ENCODE measurements at regions not wholly inside any gene's neighbourhood (a gene's known extent, or its start where the extent isn't known, plus 50 kb on each side); places are given as distances from the start of the nearest gene placed in this dataset.

DNA sequence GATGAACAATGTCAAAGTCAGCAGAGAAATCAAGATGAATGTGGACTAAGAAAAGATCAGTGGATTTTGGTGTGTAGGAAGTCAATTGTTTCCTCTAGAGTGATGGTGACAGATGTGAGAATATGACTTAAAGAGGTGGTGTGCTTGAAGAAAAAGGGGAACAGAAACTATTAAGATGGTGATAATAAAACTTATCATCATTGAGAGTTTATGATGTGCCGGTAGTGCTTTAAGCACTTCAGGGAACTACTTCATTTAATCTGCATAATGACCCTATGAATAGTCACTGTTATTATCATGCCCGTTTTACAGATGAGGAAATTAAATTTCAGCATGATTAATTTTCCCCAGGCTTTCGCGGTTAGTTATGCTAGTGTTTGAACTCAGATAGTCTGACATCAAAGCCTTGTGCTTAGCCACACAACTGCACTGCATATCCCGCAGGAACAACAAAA, 246.9 kb upstream of the LRRC7 start:
- no peak for DNase-seq (ENCODE audit: low spot score)

DNA sequence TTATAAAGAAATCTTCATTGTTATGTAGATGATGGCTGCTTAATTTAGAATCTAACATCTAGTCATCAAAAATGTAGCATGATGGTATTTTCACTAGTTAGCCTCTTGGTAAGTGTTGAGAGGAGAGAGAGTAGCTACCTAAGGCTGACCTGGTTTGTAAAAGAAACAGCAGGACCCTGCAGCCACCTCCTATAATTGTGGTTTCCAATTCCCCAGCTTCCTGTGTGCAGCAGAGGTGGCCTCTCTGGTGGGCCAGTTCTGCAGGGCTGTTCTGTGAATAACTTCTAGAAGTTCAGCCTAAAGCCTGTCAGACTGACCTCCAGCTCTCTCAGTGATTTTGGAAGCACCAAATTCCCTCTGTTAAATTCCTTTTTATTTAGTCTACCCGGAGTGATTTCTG, 246.4 kb upstream of the LRRC7 start:
- no peak for DNase-seq (ENCODE audit: low spot score)

DNA sequence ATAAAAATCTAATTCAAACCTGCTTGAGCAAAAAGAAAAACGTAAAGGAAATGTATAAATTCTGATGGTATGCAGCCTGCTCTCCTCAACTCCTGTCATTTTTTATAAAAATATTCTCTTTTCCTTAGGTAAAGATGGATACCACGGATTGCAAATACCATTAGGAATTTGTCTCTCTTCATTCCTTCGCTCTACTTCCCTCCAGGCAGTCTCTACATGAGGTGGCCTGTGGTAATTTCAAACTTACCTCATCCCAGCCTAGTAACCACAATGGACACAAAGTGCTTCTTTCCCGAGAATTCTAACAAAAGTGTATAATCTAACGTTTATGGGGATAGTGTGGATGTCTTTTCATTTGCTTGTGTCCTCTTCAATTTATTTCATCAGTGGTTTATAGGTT, 239.5 kb upstream of the LRRC7 start:
- DNase-seq (ENCODE audit: low spot score), result no peak

DNA sequence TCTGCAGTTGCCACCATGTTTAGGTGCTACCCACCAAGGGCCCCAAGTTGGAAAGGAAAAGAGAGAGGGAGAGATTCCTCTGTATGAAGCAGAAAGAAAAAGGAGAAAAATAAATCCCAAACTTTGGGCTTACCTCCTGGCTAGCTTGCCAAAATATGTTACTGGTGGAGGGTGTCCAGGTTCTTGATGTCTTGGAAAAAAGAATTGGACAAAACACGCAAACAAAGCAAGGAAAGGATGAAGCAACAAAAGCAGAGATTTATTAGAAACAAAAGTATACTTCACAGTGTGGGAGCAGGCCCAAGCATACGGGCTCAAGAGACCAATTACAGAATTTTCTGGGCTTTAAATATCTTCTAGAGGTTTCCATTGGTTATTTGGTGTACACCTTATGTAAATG, 204.5 kb upstream of the LRRC7 start:
- DNase-seq (ENCODE audit: low spot score), result no peak

DNA sequence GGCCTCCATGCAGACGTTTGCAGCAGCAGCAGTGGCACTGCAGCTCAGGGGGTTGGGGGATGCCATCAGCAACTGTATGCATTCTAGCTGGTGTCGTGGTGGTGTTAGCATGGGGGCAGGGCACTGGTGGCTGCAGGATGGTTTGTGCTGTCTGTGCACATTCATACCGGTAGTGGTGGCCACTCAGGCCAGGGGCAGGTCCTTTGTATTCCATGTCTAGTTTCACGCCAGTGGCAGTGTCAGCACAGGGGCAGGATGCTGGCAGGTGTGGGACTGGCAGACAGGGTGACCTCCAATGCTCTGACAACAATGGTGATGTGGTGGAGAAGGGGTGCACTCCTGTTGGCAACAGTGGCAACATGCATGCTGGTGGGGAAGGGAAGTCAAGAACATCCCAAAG, 194.2 kb upstream of the LRRC7 start:
- no peak for DNase-seq (ENCODE audit: low spot score)

DNA sequence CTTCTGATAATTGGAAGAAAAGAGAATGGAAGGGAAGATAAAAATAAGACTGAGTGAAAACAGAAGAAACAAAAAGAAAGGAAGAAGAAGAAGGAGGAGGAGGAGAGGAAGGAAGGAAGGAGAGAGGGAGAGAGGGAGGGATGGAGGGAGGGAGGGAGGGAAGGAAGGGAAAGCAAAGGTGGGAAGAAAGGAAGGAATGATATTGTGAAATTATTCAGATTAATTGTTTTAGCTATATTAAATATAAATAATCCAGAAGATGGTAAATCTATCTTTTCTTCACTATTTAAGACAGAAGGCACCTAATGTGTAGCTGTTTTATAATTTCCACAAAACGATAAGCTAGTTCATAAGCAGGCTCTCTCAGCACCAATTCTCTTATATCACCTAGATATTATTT, 191.3 kb upstream of the LRRC7 start:
- no peak for DNase-seq (ENCODE audit: low spot score)

DNA sequence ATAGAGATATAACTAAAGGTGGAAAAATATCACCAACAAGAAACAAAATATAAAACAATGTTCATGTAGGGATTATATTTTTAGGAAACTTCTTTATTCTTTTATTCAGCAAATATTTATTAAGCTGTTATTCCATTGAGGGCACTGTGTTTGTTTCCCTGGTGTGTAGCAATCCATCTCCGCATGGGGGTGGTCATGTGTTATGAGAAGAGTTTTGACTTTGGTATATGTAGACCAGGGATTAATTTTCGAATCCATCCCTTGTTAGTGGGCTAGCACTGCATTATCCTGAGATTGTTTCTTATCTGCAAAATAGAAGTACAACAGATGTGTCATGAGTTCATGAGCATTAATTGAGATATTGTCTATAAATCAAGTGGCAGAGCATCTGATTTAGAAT, 190.2 kb upstream of the LRRC7 start:
- DNase-seq (ENCODE audit: low spot score), result no peak

DNA sequence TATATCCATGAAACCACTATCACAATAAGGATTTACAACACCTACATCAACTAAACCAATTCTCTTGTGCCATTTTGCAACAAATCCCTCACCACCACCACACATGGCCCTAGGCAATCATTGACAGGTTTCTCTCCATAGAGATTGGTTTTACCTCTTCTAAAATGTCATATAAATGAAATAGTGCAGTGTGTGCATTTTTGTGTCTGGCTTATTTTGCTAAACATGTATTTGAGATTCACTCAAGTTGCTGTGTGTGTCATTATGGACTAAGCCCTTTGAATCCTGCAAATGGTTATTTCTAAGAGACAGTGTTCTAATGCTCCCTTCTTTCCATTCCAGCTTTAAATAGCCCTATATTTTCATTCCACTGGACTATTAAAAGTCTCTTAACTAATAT, 179.7 kb upstream of the LRRC7 start:
- DNase-seq (ENCODE audit: low spot score), result no peak

DNA sequence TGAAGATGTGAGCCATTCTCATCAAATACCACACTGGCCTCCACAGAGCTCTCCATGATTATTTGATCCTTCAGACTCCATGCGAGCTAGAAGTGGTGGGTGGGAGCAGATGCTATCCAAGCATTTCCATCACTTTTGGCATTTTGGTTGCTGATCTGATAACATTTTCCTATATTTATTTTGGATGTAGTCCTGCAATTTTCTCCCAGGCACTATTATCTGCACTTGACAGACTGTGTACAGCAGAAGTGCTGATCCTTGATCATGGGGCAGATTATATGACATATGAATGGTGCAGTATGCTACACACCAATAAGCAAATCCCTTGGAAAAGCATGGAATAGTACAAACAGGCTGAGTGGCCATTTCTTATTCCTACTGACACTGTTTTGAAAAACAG, 167.6 kb upstream of the LRRC7 start:
- no peak for DNase-seq (ENCODE audit: low spot score)

DNA sequence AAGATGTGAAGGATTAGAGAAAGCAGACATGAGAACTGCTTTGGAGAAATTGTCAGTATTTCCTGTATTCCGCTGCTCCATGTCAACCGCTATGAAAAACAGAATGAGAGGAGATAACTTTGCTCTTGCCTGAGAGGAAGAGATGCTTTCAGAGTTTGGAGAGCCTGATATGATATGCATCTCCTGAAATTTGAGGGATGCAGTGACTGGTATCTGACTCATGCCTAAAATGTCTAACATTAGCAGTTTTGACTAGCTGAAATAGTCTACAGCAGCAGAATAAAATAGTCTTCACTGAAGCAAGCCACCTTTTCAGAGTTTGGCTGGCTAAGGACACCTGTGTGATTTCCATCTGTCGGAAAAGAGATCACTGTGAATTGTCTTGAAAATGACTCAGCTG, 165.8 kb upstream of the LRRC7 start:
- no peak for DNase-seq (ENCODE audit: low spot score)

DNA sequence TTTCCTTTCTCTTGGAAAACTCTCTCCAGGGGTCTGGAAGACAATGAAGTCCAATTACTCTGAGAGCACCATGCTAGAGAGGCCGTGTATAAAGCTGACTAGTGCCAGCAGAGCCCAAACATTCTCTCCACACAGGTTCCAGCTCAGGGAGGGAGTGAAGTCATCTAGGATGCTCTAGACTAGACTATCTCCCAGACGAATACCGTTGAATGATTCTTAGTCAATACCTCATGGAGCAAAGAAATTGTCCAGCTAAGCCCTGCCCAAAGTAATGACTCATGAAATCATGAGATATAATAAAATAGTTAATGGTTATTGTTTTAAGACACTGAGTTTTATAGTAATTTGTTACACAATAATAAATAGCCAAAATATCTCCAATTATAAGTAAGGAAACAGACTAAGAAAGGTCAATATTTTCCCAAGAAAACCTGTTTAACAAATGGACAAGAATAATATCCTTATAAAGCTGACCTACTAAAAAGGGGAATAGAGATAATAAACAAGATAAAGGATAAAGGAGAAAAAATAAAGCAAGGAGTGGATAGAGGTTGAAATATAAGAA, 163.9 kb upstream of the LRRC7 start:
- no peak for DNase-seq (ENCODE audit: low spot score)

DNA sequence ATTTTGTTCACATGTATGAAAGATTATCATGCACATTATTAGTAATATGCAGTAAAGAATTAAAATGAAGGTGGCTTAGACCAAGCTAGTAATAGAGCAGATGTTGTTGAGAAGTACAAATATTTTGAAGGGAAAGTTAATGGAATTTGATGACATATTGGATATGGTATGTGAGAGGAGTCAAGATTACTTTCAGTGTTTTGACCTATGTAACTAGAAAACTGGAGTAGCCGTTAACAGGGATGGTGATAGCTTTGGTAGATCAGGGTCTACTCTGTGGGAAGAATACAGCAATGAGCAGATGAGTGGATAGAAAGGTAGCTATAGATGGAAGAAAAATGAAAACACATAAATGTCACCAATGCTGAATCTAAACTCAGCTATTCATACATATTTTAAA, 163.2 kb upstream of the LRRC7 start:
- DNase-seq (ENCODE audit: low spot score), result no peak

DNA sequence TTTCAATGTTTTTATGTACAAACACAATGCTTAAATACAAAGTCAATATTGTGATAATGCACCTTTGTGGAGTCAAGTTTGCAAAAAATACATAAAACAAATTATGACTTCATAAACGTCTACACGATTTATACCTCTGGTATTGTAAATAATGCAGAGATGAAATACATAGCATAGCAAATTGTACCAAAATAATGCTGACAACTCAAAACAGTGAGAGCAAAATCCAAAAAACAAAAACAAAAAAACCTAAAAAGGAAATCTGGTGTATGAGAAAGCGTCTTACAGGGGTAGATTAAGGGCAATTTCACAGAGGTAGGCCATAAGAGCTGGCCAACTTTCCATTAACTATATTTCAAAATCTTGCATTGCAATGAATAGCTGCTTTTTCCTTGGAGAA, 161.5 kb upstream of the LRRC7 start:
- no peak for DNase-seq (ENCODE audit: low spot score)

DNA sequence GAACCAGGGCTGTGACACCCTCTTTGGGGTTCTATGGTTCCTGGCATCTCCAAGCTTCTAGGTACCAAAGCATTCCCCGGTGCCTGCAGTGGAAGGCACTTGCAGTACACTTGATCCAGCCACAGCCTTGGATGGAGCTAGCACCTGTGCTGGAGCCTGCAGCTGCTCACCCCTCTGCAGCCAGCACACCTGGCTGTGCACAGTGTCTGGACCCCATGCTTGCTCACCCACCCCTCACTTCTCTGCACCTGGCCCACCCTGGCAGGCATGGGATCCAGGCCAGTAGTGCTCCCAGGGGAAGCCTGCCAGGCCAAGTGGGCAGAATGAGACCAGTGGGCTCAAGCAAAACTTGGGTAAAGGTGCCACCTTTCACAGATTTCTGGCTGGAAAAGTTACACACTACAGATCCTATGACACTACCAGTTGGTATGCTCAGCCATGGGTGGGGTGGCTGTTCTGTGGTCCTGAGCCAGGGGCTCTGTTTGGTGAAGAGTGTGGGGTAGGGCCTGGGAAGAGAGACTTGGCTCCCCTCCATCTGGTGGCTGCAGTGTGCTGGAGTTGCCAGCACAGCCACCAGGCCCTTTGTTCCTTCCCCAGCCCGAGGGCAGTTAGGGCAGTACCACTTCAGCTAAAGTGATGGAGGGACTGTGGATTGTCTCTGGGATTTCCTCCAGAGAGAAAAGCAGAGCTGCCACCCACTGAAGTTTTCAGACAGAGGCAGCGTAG, 157.8 kb upstream of the LRRC7 start:
- no peak for DNase-seq (ENCODE audit: low spot score)

DNA sequence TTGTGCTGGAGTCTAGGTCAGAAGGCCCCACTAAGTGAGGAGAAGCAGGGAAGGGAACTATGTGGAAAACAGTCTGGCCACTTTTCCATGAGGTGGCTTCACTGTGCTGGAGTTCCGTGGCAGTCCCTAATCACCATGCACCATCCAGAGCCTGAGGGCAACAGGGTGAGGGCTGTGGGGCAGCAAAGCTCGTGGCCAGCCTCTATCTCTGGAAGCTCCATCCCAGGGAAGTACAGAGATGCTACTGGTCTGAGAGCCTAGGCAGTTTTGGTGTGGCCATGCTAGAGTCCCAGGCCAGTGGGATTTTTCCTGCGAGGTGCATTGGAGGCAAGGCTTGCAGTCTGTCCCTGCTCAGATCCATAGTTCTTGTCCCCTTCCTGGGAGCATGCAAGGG, 157.3 kb upstream of the LRRC7 start:
- no peak for DNase-seq (ENCODE audit: low spot score)

DNA sequence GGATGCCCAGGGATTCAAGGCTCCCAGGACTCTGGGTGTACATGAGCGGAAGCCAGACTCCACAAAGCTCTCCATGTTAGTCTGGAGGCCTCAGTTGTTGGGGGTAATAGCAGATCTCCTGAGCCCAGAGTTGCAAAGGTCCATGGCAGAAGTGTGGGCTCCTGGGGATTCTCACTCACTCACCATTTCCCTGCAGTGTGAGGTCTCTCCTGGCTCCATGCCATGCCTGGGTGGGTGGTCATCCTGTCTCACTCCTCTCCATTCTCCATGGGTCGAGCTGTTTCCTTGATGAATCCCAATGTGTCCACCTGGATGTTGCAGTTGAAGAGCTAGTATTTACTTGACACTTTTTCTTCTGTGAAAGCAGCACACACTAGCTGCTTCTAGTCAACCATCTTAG, 156.8 kb upstream of the LRRC7 start:
- DNase-seq (ENCODE audit: low spot score), result no peak

DNA sequence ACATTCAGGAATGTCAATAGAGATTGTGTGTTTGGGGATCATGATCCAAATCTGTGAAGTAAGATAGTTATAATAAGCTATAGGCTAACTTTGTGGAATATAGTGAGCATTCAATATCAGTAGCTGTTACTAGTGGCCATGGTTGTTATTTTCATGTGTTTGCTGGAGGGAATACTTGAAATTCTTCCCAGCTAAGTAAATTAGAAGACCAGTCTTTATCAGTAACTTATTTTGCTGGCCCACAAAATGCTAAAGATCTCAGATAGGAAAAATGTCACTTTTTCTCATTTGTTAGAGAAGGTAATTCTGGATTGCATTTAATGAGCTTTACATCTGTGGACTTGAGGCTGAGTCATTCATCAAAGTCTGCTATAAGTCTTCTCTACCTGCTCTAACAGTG, 156.1 kb upstream of the LRRC7 start:
- no peak for DNase-seq (ENCODE audit: low spot score)

DNA sequence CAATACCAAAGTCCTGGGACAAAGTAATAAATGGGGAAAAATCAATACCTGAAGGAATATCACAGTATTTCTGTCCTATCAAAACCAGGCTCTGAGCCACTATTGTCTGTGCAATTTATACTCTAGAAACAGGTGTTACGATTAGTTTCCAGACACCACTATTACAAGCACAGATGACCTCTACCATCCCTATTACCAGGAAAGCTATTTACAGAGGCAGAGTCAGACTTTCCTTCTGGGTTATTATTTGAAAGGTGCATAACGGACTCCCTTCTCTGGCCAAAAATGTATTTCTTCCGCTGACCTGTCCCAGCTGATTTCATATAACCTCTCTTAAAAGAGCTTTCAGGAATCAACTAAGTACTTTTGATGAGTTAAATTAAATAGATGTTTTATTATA, 154.6 kb upstream of the LRRC7 start:
- DNase-seq (ENCODE audit: low spot score), result no peak

DNA sequence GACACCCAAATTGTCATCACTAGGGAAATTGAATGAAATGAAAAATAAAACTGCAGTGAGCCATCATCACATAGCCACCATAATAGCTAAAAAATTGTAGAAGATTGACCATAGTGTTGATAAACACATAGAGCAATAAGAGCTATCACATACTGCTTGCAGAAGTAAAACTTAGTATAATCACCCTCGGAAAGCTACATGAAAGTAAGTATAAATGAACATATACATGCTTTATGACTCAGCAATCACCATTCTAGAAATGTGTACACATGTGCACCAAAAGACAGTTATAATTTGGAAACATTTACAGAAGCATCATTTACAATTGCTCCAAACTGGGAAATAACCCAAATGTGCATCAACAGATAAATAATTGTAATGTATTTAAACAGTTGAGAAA, 153.1 kb upstream of the LRRC7 start:
- DNase-seq (ENCODE audit: low spot score), result no peak

DNA sequence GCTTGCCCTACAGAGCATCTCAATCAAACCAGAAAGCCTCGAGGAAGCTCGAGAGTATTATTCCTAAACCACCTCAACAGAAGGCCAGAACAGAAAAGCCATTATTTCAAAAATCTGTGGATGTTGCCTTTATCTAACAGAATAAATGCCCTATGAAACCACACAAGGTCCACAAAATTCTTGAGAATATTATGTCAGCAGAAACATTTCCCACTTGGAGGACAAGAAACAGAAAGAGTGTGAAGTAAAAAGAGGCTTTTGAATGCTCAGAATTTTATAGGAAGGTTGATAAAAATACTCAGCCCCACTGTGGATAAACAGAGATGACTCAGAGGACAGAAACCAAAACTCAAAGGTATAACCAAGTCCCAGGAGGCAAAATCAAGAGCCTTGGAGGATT, 146.4 kb upstream of the LRRC7 start:
- peak; percentile 58 for DNase-seq (ENCODE audit: low spot score)

DNA sequence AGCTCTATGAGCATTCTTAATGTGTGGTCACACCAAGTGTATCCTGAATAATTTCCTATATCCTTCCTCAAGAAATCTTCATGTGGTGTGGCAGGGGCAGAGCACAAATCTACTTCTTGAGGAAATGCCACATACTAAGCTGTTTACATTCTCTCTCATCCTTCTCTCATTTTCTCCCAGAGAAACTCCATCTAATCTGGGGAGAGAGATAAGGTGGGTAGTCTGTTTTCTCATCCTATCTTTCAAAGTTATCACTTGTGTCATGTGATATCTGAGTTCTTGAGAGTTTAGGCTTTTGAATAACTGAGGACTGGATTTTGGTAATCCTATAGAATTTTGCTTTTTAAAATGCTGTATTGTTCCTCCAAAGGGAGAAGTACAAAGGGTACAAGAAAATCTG, 141.9 kb upstream of the LRRC7 start:
- DNase-seq (ENCODE audit: low spot score), result no peak

DNA sequence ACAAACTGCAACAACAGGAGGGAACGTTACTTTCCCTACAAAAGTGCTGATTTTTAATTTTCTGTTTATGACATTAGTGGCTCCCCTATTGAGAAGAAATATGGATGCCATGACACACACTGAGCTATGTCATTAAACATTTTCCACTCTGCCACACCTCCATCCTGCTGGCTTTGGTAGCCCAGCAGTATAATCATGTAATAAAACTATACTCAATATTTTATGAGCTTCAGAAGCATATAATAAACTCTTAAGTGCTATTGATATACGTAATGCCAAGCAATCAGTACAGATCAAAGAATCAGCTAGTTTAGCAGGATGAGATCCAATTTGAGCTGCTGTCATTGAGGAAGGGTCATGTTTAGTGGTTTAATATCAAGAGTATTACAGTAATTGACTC, 141.3 kb upstream of the LRRC7 start:
- no peak for DNase-seq (ENCODE audit: low spot score)

DNA sequence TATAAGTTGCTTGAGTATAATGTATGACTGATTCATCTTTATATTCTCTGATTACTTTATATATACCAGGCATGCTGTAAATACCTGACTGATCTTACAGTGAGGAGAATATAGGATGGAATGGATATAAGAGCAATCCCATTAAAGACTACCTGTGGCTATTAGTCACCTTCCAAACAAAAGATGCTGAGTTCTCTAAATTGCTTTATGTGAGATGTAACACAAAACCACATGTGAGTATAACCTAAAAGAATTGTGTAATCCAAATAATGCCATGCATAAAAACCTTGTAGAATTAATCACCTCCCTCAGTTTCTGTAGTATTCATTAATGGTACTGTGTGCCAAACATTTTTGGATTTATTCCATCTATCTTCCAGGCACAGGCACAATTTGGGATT, 134.6 kb upstream of the LRRC7 start:
- DNase-seq (ENCODE audit: low spot score), result no peak

DNA sequence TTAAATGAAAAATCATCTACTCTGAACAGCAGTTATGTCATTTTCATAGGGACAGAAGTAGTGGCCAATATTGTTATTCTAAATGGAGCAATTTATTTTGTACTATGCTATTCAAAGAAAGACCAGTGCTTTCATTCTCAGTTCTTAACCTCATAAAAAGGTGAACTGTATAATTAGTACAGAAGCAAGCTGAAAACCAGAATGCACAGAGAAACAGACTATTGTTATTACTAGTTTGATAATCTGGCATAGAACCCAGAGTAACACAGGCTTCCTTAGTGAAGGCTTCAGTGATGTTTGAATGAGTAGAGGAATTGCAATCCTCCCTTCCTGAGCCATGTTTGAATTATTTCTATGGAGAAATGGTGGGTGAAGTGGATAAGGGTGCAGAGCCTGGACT, 131.6 kb upstream of the LRRC7 start:
- no peak for DNase-seq (ENCODE audit: low spot score)
